Uterus (tissue), 3 donors: ENCODE measurements at regions not wholly inside any gene's neighbourhood (a gene's known extent, or its start where the extent isn't known, plus 50 kb on each side); places are given as distances from the start of the nearest gene placed in this dataset.

Experiments
- DNase-seq, 2 donors: peaks; one replicate each; pipeline ENCODE4 v3.0.0-alpha.2; 2019 to 2020
- H3K27ac ChIP-seq, 2 donors: fragments of 200-600 bp; sonication (generic); 1 replicate in 1 of 2; 2 replicates in 1 of 2; pipeline ENCODE4 v1.5.1; 2016 to 2018
- H3K27me3 ChIP-seq, 2 donors: fragments of 200-600 bp; sonication (generic); one replicate each; pipeline ENCODE4 v1.5.1; 2018 to 2019; ENCODE audit warnings: control low read depth in 1 of 2
- H3K36me3 ChIP-seq, 2 donors: fragments of 200-600 bp; sonication (generic); one replicate each; pipeline ENCODE4 v1.5.1; 2019; ENCODE audit warnings: control low read depth in 1 of 2
- H3K4me1 ChIP-seq, 2 donors: fragments of 200-600 bp; sonication (generic); one replicate each; pipeline ENCODE4 v1.5.1; 2018 to 2019; ENCODE audit warnings: control low read depth in 1 of 2
- H3K4me3 ChIP-seq, 2 donors: fragments of 200-600 bp; sonication (generic); 1 replicate in 1 of 2; 2 replicates in 1 of 2; pipeline ENCODE4 v1.5.1; 2018 to 2019; ENCODE audit warnings: mild to moderate bottlenecking in 1 of 2
- H3K9me3 ChIP-seq, 2 donors: fragments of 200-600 bp; sonication (generic); one replicate each; pipeline ENCODE4 v1.5.1; 2019; ENCODE audit warnings: control low read depth in 1 of 2
- POLR2A ChIP-seq, 2 donors: fragments of 450-650 bp; IDR thresholded peaks; one replicate each; pipeline ENCODE4 v1.6.1; 2016; ENCODE audit warnings: antibody characterized with exemption in 2 of 2, mild to moderate bottlenecking in 1 of 2, moderate library complexity in 1 of 2
- intact Hi-C: fragments of 100-400 bp; cut with DNase I; formaldehyde crosslinking; loops from one replicate; pipeline ENCODE4 v1.15.1; 2023; ENCODE audit warnings: low total_unique reads
- TF ChIP-seq, protein P1 (sequence below), 4 experiments: fragments of 200-600 bp in 2 of 4; fragments of 450-650 bp in 2 of 4; sonication (generic) in 2 of 4; IDR thresholded peaks; one replicate each; pipeline ENCODE4 v1.5.1; 2016 to 2019; ENCODE audit warnings: antibody characterized with exemption in 4 of 4, mild to moderate bottlenecking in 2 of 4, moderate library complexity in 1 of 4
- donor health status: DM: yes; HTN: yes; CAD: no.

DNA sequence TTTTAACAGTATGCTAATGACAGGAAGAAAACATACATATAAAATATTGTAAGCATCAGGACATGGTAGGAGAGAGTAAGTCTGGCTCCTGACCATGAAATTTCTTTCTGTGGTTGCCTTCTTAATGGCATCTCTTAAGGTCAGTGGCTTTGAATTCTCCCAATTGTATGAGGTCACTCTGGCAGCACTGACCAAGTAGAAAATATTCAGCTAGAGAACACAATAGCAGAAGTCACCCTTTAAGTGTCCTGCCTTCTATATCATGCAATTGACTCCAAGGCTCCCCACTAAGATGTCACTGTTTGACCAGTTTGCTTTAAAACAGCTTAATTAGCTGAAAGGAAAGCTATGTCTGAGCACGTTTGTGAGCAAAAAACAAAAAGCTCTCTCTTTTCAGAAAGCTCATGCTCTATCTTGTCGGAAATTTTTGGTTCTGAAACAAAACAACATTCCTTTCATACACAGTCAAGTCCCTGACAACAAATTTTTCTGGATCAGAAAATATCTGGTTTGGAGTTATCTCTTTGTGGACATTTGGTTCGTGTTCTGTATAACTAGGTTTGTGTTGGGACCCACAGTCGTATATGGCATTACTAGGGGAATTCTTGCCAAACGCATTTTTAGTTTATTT lies 120.9 kb upstream of the IFNGR1 start:
- no peaks in the 10 kb centered on the region for H3K9me3 ChIP-seq
- H3K4me1 ChIP-seq = no peaks in the 10 kb centered on the region
- no peaks in the 10 kb centered on the region for H3K36me3 ChIP-seq
- no peak for DNase-seq
- no peak overlapping the region for H3K27ac ChIP-seq
- intact Hi-C loops = no loop called here
- no peak overlapping the region for H3K4me3 ChIP-seq
- no peak for TF ChIP-seq POLR2A (IDR thresholded peaks at IDR 0.05)
- TF ChIP-seq, protein P1, sequence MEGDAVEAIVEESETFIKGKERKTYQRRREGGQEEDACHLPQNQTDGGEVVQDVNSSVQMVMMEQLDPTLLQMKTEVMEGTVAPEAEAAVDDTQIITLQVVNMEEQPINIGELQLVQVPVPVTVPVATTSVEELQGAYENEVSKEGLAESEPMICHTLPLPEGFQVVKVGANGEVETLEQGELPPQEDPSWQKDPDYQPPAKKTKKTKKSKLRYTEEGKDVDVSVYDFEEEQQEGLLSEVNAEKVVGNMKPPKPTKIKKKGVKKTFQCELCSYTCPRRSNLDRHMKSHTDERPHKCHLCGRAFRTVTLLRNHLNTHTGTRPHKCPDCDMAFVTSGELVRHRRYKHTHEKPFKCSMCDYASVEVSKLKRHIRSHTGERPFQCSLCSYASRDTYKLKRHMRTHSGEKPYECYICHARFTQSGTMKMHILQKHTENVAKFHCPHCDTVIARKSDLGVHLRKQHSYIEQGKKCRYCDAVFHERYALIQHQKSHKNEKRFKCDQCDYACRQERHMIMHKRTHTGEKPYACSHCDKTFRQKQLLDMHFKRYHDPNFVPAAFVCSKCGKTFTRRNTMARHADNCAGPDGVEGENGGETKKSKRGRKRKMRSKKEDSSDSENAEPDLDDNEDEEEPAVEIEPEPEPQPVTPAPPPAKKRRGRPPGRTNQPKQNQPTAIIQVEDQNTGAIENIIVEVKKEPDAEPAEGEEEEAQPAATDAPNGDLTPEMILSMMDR (IDR thresholded peaks at IDR 0.05) = no peak
- H3K27me3 ChIP-seq = no peaks in the 10 kb centered on the region

DNA sequence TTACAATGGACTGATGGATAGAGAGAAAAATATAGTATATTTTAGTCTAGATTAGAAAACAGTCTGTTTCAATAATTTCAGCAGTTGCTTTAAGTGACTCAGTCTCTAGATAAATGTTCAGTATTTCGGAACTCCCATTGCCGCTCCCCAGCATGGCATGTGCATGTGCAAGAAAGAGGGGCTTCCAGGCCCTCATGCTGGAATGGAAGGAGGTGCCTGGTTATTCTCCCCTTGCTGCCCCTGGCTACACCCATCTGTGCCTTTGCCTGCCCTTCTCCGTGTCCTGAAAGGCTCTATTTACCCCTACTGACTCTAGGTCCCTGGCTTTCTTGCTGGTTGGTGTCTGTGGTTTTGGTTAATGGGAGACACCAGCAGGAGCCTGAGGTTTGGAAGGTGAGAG lies 115.7 kb upstream of the IFNGR1 start:
- H3K36me3 ChIP-seq = no peaks in the 10 kb centered on the region
- no peaks in the 10 kb centered on the region for H3K27me3 ChIP-seq
- no peaks in the 10 kb centered on the region for H3K9me3 ChIP-seq
- TF ChIP-seq POLR2A (IDR thresholded peaks at IDR 0.05) = no peak
- TF ChIP-seq, protein P1 (IDR thresholded peaks at IDR 0.05) = no peak
- H3K4me3 ChIP-seq = no peak overlapping the region
- intact Hi-C loops = no loop called here
- no peak for DNase-seq
- H3K4me1 ChIP-seq = no peaks in the 10 kb centered on the region
- H3K27ac ChIP-seq = no peak overlapping the region

DNA sequence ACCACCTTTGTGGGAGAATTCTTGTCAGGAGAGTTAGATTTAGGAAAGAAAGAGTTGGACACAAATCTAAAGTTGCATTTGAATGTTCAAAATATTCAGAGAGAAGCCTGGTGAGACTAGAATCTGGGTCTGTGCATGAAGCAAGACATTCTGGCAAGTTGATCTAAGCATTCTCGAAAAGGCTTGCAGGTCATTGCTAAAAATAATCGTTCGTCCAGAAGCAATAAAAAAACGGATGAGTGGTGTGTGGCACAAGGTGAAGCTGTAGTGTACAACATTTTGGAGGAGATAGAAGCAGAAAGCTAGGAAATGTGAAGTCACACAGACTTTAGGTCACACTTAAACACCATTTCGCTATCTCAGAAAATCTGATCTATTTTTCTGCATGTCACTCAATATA lies 114.9 kb upstream of the IFNGR1 start:
- no peak for TF ChIP-seq POLR2A (IDR thresholded peaks at IDR 0.05)
- TF ChIP-seq, protein P1 (IDR thresholded peaks at IDR 0.05) = no peak
- Histone ChIP-seq H3K4me3 (no peak overlapping the region), H3K4me1 (no peaks in the 10 kb centered on the region), H3K9me3 (no peaks in the 10 kb centered on the region), H3K36me3 (no peaks in the 10 kb centered on the region), H3K27ac (no peak overlapping the region), H3K27me3 (no peaks in the 10 kb centered on the region)
- intact Hi-C loops = no loop called here
- DNase-seq = no peak

DNA sequence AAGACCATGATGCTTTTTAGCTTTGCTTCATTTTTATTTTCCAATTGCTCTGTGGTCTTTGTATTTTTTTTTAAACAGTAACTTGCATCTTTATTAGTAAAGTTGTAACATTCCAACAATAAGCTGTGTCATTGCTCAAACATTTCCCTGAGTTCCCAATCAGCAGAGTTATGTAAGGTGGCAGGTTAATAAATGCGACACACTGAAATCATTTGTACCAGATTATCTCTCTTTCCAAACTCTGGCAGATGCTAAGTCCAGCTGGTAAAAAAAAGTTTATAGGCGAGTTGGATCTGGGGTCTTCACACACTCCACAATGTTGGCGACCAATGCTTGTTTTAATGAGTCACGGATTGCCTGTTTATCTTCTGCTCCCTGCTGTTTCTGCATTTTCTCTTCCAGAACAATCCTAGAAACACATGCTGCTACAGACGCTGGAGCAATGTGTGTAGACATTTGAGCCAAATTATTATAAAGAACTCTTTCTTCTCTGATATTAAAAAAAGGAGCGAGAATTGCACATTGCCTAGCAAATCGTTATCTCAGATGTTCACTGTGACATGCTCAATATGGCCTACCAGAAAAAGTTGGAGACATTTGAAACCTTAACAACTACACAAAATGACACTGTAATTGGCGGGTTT lies 113.6 kb upstream of the IFNGR1 start:
- no peaks in the 10 kb centered on the region for H3K4me1 ChIP-seq
- intact Hi-C loops = no loop called here
- H3K36me3 ChIP-seq = no peaks in the 10 kb centered on the region
- H3K9me3 ChIP-seq = no peaks in the 10 kb centered on the region
- no peak for TF ChIP-seq POLR2A (IDR thresholded peaks at IDR 0.05)
- TF ChIP-seq, protein P1 (IDR thresholded peaks at IDR 0.05) = no peak
- H3K4me3 ChIP-seq = no peak overlapping the region
- H3K27ac ChIP-seq = no peak overlapping the region
- no peaks in the 10 kb centered on the region for H3K27me3 ChIP-seq
- DNase-seq = no peak

GRCh38 chr6:137323860-137324259 lies 104.7 kb upstream of the IFNGR1 start:
- DNase-seq = no peak
- H3K9me3 ChIP-seq = no peaks in the 10 kb centered on the region
- no peak overlapping the region for H3K27ac ChIP-seq
- no peaks in the 10 kb centered on the region for H3K36me3 ChIP-seq
- intact Hi-C loops = no loop called here
- H3K4me3 ChIP-seq = no peak overlapping the region
- TF ChIP-seq, protein P1 (IDR thresholded peaks at IDR 0.05) = no peak
- TF ChIP-seq POLR2A (IDR thresholded peaks at IDR 0.05) = no peak
- no peaks in the 10 kb centered on the region for H3K4me1 ChIP-seq
- no peaks in the 10 kb centered on the region for H3K27me3 ChIP-seq
